ENCODE measurements at regions not wholly inside any gene's neighbourhood (a gene's known extent, or its start where the extent isn't known, plus 50 kb on each side); places are given as distances from the start of the nearest gene placed in this dataset.

DNA sequence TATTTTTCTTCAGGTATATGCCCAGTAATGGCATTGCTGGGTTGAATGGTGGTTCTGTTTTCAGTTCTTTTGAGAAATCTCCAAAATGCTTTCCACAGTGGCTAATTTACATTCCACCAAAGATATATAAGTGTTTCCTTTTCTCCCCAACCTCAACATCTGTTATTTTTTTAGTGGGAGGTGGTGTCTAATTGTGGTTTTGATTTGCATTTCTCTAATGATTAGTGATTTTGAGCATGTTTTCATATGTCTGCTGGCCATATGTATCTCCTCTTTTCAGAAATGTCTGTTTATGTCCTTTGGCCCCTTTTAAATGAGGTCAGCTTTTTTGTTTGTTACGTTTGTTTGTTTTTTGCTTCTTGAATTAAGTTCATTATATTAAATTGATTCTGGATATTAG lies 760.2 kb downstream of the KCNA4 start:
- no peaks in the 10 kb centered on the region for H3K9me2 ChIP-seq (replicated peaks; ENCODE audit: control insufficient read depth, low read length)
- H3K79me2 ChIP-seq (ENCODE audit: control insufficient read depth, low read length) = no peaks in the 10 kb centered on the region
- no peak overlapping the region for H3K4me3 ChIP-seq (ENCODE audit: low read length)
- H3F3A ChIP-seq (ENCODE audit: control insufficient read depth, insufficient read depth) = no peaks in the 10 kb centered on the region
- TF ChIP-seq EZH2phosphoT487 (IDR thresholded peaks at IDR 0.05; ENCODE audit: borderline replicate concordance, low read length) = no peak
- TF ChIP-seq, protein P1, sequence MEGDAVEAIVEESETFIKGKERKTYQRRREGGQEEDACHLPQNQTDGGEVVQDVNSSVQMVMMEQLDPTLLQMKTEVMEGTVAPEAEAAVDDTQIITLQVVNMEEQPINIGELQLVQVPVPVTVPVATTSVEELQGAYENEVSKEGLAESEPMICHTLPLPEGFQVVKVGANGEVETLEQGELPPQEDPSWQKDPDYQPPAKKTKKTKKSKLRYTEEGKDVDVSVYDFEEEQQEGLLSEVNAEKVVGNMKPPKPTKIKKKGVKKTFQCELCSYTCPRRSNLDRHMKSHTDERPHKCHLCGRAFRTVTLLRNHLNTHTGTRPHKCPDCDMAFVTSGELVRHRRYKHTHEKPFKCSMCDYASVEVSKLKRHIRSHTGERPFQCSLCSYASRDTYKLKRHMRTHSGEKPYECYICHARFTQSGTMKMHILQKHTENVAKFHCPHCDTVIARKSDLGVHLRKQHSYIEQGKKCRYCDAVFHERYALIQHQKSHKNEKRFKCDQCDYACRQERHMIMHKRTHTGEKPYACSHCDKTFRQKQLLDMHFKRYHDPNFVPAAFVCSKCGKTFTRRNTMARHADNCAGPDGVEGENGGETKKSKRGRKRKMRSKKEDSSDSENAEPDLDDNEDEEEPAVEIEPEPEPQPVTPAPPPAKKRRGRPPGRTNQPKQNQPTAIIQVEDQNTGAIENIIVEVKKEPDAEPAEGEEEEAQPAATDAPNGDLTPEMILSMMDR (IDR thresholded peaks at IDR 0.05; ENCODE audit: low read depth, low read length, poor library complexity, severe bottlenecking) = no peak
- H3K9me3 ChIP-seq (ENCODE audit: control insufficient read depth, insufficient read depth, low read length) = no peaks in the 10 kb centered on the region
- 0 out of 2 replicates have a peak overlapping the region, but pooled peaks have one; percentile 16 for H3K27ac ChIP-seq (ENCODE audit: low read depth, low read length)
- H3K4me2 ChIP-seq (ENCODE audit: low read length) = 0 out of 2 replicates have a peak overlapping the region, but pooled peaks have one; percentile 48
- peaks cover 30% of the 10 kb centered on the region for H3K4me1 ChIP-seq (ENCODE audit: control insufficient read depth, low read length)
- H3K36me3 ChIP-seq (ENCODE audit: control insufficient read depth, low read length) = no peaks in the 10 kb centered on the region
- H4K20me1 ChIP-seq (ENCODE audit: control insufficient read depth, insufficient read depth, low read depth, low read length) = no peaks in the 10 kb centered on the region
- H3K27me3 ChIP-seq (ENCODE audit: control insufficient read depth, low read length) = no peaks in the 10 kb centered on the region

DNA sequence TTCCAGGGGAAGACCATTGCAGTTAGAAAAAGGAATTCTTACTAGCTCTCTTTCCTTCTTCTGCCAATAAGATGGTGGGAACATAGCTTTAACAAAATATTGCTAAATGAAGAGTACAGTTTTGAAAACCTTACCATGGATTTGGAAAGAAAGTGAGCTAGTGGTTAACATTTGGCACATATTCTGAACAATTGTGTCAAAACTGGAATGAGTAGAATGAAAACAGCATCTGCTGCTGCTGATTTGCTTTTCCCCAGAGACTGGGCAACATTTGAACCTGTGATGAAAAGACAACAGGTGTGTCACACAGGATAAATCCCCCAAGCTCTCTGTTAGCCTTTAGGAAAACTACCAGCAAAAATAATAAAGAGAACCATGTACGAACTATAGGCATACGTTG lies 761.4 kb downstream of the KCNA4 start:
- Histone ChIP-seq H3K4me3 (ENCODE audit: low read length) (peak overlapping the region; percentile 26; the same call in 1 of the 2 replicates), H3K9me2 (replicated peaks; ENCODE audit: control insufficient read depth, low read length) (no peaks in the 10 kb centered on the region), H3K27me3 (ENCODE audit: control insufficient read depth, low read length) (no peaks in the 10 kb centered on the region), H3K4me1 (ENCODE audit: control insufficient read depth, low read length) (peaks cover 34% of the 10 kb centered on the region), H3F3A (ENCODE audit: control insufficient read depth, insufficient read depth) (no peaks in the 10 kb centered on the region), H3K9me3 (ENCODE audit: control insufficient read depth, insufficient read depth, low read length) (no peaks in the 10 kb centered on the region), H4K20me1 (ENCODE audit: control insufficient read depth, insufficient read depth, low read depth, low read length) (no peaks in the 10 kb centered on the region), H3K4me2 (ENCODE audit: low read length) (peak overlapping the region; percentile 48), H3K27ac (ENCODE audit: low read depth, low read length) (peak overlapping the region; percentile 27; the same call in 1 of the 2 replicates), H3K79me2 (ENCODE audit: control insufficient read depth, low read length) (no peaks in the 10 kb centered on the region), H3K36me3 (ENCODE audit: control insufficient read depth, low read length) (no peaks in the 10 kb centered on the region)
- TF ChIP-seq, protein P1 (IDR thresholded peaks at IDR 0.05; ENCODE audit: low read depth, low read length, poor library complexity, severe bottlenecking) = no peak
- TF ChIP-seq EZH2phosphoT487 (IDR thresholded peaks at IDR 0.05; ENCODE audit: borderline replicate concordance, low read length) = no peak

DNA sequence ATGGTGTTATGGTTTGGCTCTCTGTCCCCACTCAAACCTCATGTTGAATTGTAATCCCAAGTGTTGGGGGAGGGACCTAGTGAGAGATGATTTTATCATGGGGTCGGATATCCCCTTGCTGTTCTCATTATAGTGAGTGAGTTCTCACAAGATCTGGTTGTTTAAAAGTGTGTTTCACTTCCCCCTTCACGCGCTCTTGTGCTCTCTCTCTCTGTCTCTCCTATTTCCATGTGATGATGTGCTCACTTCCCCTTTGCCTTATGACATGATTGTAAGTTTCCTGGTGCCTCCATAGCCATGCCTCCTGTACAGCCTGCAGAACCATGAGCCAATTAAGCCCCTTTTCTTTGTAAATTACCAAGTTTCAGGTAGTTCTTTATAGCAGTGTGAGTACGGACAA lies 765.1 kb downstream of the KCNA4 start:
- H3K79me2 ChIP-seq (ENCODE audit: control insufficient read depth, low read length) = no peaks in the 10 kb centered on the region
- no peaks in the 10 kb centered on the region for H4K20me1 ChIP-seq (ENCODE audit: control insufficient read depth, insufficient read depth, low read depth, low read length)
- no peaks in the 10 kb centered on the region for H3F3A ChIP-seq (ENCODE audit: control insufficient read depth, insufficient read depth)
- no peaks in the 10 kb centered on the region for H3K27me3 ChIP-seq (ENCODE audit: control insufficient read depth, low read length)
- H3K4me2 ChIP-seq (ENCODE audit: low read length) = no peak overlapping the region; the same call in 1 of the 2 replicates
- no peak overlapping the region for H3K27ac ChIP-seq (ENCODE audit: low read depth, low read length)
- no peaks in the 10 kb centered on the region for H3K9me2 ChIP-seq (replicated peaks; ENCODE audit: control insufficient read depth, low read length)
- H3K4me1 ChIP-seq (ENCODE audit: control insufficient read depth, low read length) = peaks cover 30% of the 10 kb centered on the region
- no peaks in the 10 kb centered on the region for H3K36me3 ChIP-seq (ENCODE audit: control insufficient read depth, low read length)
- no peaks in the 10 kb centered on the region for H3K9me3 ChIP-seq (ENCODE audit: control insufficient read depth, insufficient read depth, low read length)
- H3K4me3 ChIP-seq (ENCODE audit: low read length) = no peak overlapping the region
- TF ChIP-seq, protein P1 (IDR thresholded peaks at IDR 0.05; ENCODE audit: low read depth, low read length, poor library complexity, severe bottlenecking) = no peak
- no peak for TF ChIP-seq EZH2phosphoT487 (IDR thresholded peaks at IDR 0.05; ENCODE audit: borderline replicate concordance, low read length)

Measured in DOHH2 (cell line).